ENCODE measurements at regions not wholly inside any gene's neighbourhood (a gene's known extent, or its start where the extent isn't known, plus 50 kb on each side); places are given as distances from the start of the nearest gene placed in this dataset.

GRCh38 chr15:60115579-60116380 is 111.7 kb downstream of the FOXB1 start:
- TF ChIP-seq CTCF (conservative IDR thresholded peaks at IDR 0.05; ENCODE audit: low read depth, low read length), result no peak
- DNase-seq (ENCODE audit: low read depth), result no peak
- no peak overlapping the region for H3K4me3 ChIP-seq (ENCODE audit: low read depth, low read length)

DNA sequence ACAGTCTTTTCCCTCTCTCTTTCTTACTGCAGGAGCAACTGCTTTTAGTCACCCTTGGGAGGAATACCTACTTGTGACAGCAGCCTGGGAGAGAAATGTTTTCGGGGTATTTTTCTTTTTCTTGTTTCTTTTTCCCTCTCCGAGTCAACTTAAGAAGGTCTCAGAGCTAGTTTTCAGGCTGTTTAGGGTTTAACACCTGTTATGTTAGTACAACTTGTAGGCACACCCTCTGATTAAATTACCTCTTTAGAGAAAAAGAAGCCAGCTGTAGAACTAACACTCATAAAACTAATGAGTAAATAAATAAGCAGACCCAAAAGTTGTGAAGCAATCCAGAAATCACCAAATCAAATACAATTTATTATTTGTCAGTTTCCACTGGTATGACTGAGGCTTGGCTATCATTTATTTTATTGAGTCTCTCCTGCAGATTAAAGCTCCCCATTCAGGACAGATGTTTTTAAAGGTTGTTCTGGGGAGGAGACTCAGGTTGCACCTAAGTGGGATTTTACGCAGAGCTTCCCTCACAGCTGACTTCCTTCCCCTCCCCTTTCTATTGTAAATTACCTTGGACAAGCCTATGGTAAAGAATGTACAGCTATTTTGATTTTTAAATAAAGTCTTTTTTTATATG is 112.5 kb downstream of the FOXB1 start:
- TF ChIP-seq CTCF (conservative IDR thresholded peaks at IDR 0.05; ENCODE audit: low read depth, low read length), result no peak
- no peak overlapping the region for H3K4me3 ChIP-seq (ENCODE audit: low read depth, low read length)
- no peak for DNase-seq (ENCODE audit: low read depth)

GRCh38 chr15:60118146-60118545 is 114.0 kb downstream of the FOXB1 start:
- TF ChIP-seq CTCF (conservative IDR thresholded peaks at IDR 0.05; ENCODE audit: low read depth, low read length), result no peak
- DNase-seq (ENCODE audit: low read depth), result no peak

DNA sequence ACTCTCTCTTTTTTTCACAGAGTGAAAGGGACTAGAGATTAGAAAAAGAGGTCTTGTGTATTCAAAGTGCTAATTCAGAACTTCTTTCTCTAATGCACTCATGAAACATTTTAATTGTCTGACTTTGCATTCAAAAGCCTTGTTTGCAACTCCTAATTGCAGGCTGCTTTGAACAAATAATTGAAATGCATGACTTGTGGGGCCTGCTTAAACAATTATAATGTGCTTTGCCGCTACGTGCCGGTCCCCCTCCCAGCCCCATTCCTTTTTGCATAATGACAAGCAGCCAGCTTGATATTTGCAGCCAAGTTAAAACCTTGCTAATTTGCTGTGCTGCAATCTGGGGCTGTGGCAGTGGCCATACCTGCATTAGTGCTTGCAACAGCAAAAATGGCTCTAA is 114.5 kb downstream of the FOXB1 start:
- H3K4me3 ChIP-seq (ENCODE audit: low read depth, low read length), result no peak overlapping the region

More at GRCh38 chr15:60118146-60118545, 114.0 kb downstream of the FOXB1 start:
- H3K4me3 ChIP-seq (ENCODE audit: low read depth, low read length), result no peak overlapping the region

GRCh38 chr15:60119101-60119500 is 115.0 kb downstream of the FOXB1 start:
- no peak for DNase-seq (ENCODE audit: low read depth)
- TF ChIP-seq CTCF (conservative IDR thresholded peaks at IDR 0.05; ENCODE audit: low read depth, low read length), result no peak

More for the DNA sequence above, 114.5 kb downstream of the FOXB1 start:
- no peak for TF ChIP-seq CTCF (conservative IDR thresholded peaks at IDR 0.05; ENCODE audit: low read depth, low read length)
- DNase-seq (ENCODE audit: low read depth), result no peak

GRCh38 chr15:60120100-60120499 is 116.0 kb downstream of the FOXB1 start:
- H3K4me3 ChIP-seq (ENCODE audit: low read depth, low read length), result no peak overlapping the region
- no peak for DNase-seq (ENCODE audit: low read depth)
- TF ChIP-seq CTCF (conservative IDR thresholded peaks at IDR 0.05; ENCODE audit: low read depth, low read length), result no peak

More at GRCh38 chr15:60119101-60119500, 115.0 kb downstream of the FOXB1 start:
- H3K4me3 ChIP-seq (ENCODE audit: low read depth, low read length), result no peak overlapping the region
